Transverse colon (tissue), 4 donors: ENCODE measurements at regions not wholly inside any gene's neighbourhood (a gene's known extent, or its start where the extent isn't known, plus 50 kb on each side); places are given as distances from the start of the nearest gene placed in this dataset.

Experiments
- DNase-seq: peaks from one replicate; pipeline ENCODE4 v3.0.0-alpha.2; 2019
- H3K27ac ChIP-seq, 4 donors: fragments of 200-600 bp; sonication (generic); 2 replicates each; pipeline ENCODE4 v1.5.1; 2016 to 2018; ENCODE audit warnings: inconsistent platforms in 4 of 4
- H3K27me3 ChIP-seq: fragments of 200-600 bp; sonication (generic); 2 replicates; pipeline ENCODE4 v1.5.1; 2017; ENCODE audit warnings: inconsistent platforms
- H3K36me3 ChIP-seq, 4 donors: fragments of 200-600 bp; sonication (generic); 2 replicates each; pipeline ENCODE4 v1.5.1; 2017 to 2019; ENCODE audit warnings: inconsistent platforms in 4 of 4
- H3K4me1 ChIP-seq, 4 donors: fragments of 200-600 bp; sonication (generic); 2 replicates each; pipeline ENCODE4 v1.5.1; 2017 to 2020; ENCODE audit warnings: inconsistent platforms in 4 of 4
- H3K4me3 ChIP-seq, 4 donors: fragments of 200-600 bp; sonication (generic); 1 replicate in 1 of 4; 2 replicates in 3 of 4; pipeline versions ENCODE4 v1.5.1 to v1.6.1; 2017 to 2019; ENCODE audit warnings: inconsistent platforms in 4 of 4
- H3K9me3 ChIP-seq, 2 donors: fragments of 200-600 bp; sonication (generic); 2 replicates each; pipeline ENCODE4 v1.5.1; 2017 to 2019; ENCODE audit warnings: inconsistent platforms in 2 of 2
- EP300 ChIP-seq: sonication (generic); formaldehyde crosslinking; IDR thresholded peaks from one replicate; pipeline ENCODE4 v1.6.1; 2017; ENCODE audit warnings: antibody characterized with exemption, low read depth
- POLR2A ChIP-seq: fragments of 450-650 bp; IDR thresholded peaks from one replicate; pipeline ENCODE4 v1.6.1; 2016; ENCODE audit warnings: antibody characterized with exemption, mild to moderate bottlenecking, moderate library complexity
- POLR2AphosphoS5 ChIP-seq, 3 donors: sonication (generic); formaldehyde crosslinking; IDR thresholded peaks; one replicate each; pipeline ENCODE4 v1.6.1; 2016; ENCODE audit warnings: antibody characterized with exemption in 3 of 3
- WGBS, 2 donors: methylation state at CpG; one replicate each; pipeline ENCODE4 v1.1.5; 2018; ENCODE audit warnings: low coverage in 1 of 2; 5-methylcytosine and 5-hydroxymethylcytosine counted together
- in situ Hi-C, 4 donors: fragments of 200-750 bp; cut with MboI; loops; one replicate each; pipeline versions ENCODE4 v1.15.0 to v1.15.1; 2017; ENCODE audit warnings: low sequenced_read_pairs in 3 of 4, low pct_ligation_motif_present in 1 of 4, low pct_unique_long_range_greater_than_20kb in 1 of 4
- intact Hi-C: fragments of 100-400 bp; cut with DNase I; formaldehyde crosslinking; loops from one replicate; pipeline ENCODE4 v1.15.1; 2023; ENCODE audit warnings: low total_unique reads
- TF ChIP-seq, protein P1 (sequence below), 5 experiments: fragments of 200-600 bp in 3 of 5; fragments of 450-650 bp in 2 of 5; sonication (generic) in 3 of 5; IDR thresholded peaks; 1 replicate in 2 of 5; 2 replicates in 3 of 5; pipeline ENCODE4 v1.5.1; 2016 to 2017; ENCODE audit warnings: antibody characterized with exemption in 5 of 5, inconsistent platforms in 3 of 5, mild to moderate bottlenecking in 2 of 5, moderate library complexity in 1 of 5

DNA sequence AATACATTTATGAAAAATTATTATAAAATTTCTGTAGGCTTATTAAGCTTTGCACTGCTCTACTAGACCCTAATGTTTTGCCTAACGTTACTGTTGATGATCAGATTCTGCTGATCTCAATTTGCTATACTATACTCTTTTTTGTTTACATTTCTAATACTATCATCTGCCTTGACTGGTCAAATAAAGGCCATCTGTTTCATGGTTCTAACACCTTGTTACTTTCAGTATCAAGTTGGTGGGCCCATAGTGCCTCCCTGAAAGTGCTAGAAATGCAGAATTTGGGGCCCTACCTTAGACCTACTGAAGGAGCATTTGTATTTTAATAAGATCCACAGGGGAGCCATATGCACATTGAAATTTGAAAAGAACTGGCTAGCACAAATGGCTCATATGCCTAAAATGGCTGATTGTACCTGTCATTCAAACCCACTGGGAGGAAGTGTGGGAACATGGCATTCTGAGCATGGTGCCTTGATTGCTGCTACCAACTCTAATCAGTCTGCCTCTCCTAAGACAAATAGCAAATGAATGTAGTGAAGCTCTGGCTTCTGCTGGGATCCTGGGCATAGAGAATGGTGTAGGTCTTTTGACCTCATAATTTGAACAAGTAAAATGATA, 199.1 kb upstream of the BTBD3 start:
- Histone ChIP-seq H3K4me3 (no peak overlapping the region), H3K9me3 (no peaks in the 10 kb centered on the region), H3K4me1 (no peaks in the 10 kb centered on the region), H3K36me3 (no peaks in the 10 kb centered on the region), H3K27me3 (no peaks in the 10 kb centered on the region), H3K27ac (no peak overlapping the region)
- WGBS, 2 donors: 74 to 86% methylated on average over 1 of the region's 1 CpG
- TF ChIP-seq, protein P1, sequence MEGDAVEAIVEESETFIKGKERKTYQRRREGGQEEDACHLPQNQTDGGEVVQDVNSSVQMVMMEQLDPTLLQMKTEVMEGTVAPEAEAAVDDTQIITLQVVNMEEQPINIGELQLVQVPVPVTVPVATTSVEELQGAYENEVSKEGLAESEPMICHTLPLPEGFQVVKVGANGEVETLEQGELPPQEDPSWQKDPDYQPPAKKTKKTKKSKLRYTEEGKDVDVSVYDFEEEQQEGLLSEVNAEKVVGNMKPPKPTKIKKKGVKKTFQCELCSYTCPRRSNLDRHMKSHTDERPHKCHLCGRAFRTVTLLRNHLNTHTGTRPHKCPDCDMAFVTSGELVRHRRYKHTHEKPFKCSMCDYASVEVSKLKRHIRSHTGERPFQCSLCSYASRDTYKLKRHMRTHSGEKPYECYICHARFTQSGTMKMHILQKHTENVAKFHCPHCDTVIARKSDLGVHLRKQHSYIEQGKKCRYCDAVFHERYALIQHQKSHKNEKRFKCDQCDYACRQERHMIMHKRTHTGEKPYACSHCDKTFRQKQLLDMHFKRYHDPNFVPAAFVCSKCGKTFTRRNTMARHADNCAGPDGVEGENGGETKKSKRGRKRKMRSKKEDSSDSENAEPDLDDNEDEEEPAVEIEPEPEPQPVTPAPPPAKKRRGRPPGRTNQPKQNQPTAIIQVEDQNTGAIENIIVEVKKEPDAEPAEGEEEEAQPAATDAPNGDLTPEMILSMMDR (IDR thresholded peaks at IDR 0.05): no peak
- TF ChIP-seq POLR2A: no peak
- no peak for TF ChIP-seq EP300
- TF ChIP-seq POLR2AphosphoS5 (IDR thresholded peaks at IDR 0.05): no peak
- no peak for DNase-seq
- in situ Hi-C loops (no loop called here), intact Hi-C loops (no loop called here)

DNA sequence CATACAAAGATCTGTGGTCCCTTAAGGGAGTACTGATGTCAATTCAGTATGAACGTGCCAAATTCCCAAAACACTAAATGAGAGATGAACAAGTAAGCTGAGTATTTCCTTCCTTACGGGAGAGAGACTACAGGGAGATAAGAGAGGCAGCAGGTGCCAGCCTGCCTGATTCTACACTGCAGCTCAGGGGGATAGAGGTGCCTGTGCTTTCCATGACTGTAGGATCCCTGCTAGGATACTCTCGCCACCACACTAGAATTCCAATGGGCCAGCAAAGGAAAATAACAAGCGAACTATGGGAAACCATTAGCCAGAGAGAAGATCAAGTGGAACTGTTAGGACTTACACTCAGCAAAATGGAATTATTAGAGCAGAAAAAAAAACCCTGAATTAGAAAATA, 198.5 kb upstream of the BTBD3 start:
- H3K4me3 ChIP-seq: no peak overlapping the region
- intact Hi-C loops (no loop called here), in situ Hi-C loops (no loop called here)
- H3K36me3 ChIP-seq: no peaks in the 10 kb centered on the region
- WGBS, 2 donors: 60 to 72% methylated on average over 2 to 4 of the region's 4 CpGs
- no peak for DNase-seq
- H3K9me3 ChIP-seq: no peaks in the 10 kb centered on the region
- H3K27me3 ChIP-seq: no peaks in the 10 kb centered on the region
- TF ChIP-seq POLR2A (no peak), POLR2AphosphoS5 (IDR thresholded peaks at IDR 0.05) (no peak)
- no peak overlapping the region for H3K27ac ChIP-seq
- no peaks in the 10 kb centered on the region for H3K4me1 ChIP-seq

DNA sequence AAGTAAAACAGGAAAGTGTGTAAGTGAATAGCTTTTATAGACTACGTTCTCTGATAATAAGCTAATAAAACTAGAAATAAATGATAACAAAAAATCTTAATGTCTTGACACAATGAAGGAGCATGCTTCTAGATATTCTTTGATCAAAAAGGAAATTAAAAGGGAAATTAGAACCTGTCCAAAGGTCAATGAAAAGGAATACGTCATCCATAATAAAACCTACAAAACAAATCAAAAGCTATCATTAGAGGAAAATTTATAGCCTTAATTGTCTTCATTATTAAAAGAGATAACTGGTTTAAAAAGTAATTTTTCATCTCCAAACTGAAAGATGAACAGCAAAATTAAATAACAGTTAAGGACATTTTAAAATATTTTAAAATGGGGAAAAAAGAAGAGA, 196.3 kb upstream of the BTBD3 start:
- TF ChIP-seq, protein P1 (IDR thresholded peaks at IDR 0.05): no peak
- no peak for TF ChIP-seq POLR2AphosphoS5 (IDR thresholded peaks at IDR 0.05)
- no peak for TF ChIP-seq POLR2A
- no peak for TF ChIP-seq EP300
- DNase-seq: no peak
- Histone ChIP-seq H3K27ac (no peak overlapping the region), H3K9me3 (no peaks in the 10 kb centered on the region), H3K4me3 (no peak overlapping the region), H3K36me3 (no peaks in the 10 kb centered on the region), H3K4me1 (no peaks in the 10 kb centered on the region), H3K27me3 (no peaks in the 10 kb centered on the region)
- intact Hi-C loops: no loop called here
- 71 to 72% methylated on average over 2 of the region's 2 CpGs for WGBS, 2 donors
- in situ Hi-C loops: no loop called here

DNA sequence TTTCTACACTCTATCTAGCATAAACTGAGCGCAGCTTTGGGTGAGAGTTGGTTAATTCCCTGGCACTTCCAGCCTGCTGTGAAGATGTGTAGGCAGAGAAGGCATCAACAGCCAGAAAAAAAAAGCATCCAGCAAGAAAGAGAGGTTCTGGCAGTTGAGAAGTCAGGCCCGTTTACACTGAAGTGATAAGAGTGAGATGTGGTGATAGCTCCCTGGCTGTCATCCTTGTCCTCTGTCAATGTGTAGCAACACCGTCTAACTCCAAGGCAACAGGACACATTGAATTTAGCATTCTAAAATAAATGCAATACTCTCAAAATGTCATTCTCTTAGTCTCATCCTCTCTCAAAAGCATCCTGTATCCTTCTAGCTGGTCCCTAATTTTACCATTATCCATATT, 193.6 kb upstream of the BTBD3 start:
- DNase-seq: no peak
- 72 to 85% methylated on average over 3 of the region's 3 CpGs for WGBS, 2 donors
- intact Hi-C loops (no loop called here), in situ Hi-C loops (no loop called here)
- Histone ChIP-seq H3K36me3 (no peaks in the 10 kb centered on the region), H3K4me1 (no peaks in the 10 kb centered on the region), H3K27me3 (no peaks in the 10 kb centered on the region), H3K27ac (no peak overlapping the region), H3K9me3 (no peaks in the 10 kb centered on the region), H3K4me3 (no peak overlapping the region)
- TF ChIP-seq POLR2AphosphoS5 (IDR thresholded peaks at IDR 0.05) (no peak), EP300 (no peak), POLR2A (no peak)
- TF ChIP-seq, protein P1 (IDR thresholded peaks at IDR 0.05): no peak

DNA sequence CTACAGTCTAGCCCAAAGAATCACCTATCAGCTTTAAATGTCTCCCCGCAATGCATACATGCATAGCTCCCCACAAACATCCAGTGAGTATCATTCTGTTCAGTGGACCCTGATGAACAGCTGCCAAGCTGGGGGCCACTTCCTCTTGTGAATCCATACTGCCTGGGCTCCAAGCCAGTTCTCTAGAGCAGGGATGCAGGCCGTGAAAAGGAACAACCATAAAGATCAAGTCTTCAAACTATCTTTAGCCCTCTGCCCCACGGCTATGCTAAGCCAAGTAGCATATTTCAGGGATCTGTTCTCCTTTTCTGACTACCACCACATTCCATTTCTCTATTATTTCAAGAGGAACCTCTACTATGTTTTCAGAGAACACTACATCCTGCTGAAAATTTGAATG, 191.7 kb upstream of the BTBD3 start:
- in situ Hi-C loops (no loop called here), intact Hi-C loops (no loop called here)
- TF ChIP-seq EP300 (no peak), POLR2A (no peak), POLR2AphosphoS5 (IDR thresholded peaks at IDR 0.05) (no peak)
- TF ChIP-seq, protein P1 (IDR thresholded peaks at IDR 0.05): no peak
- Histone ChIP-seq H3K27me3 (no peaks in the 10 kb centered on the region), H3K4me1 (no peaks in the 10 kb centered on the region), H3K36me3 (no peaks in the 10 kb centered on the region), H3K27ac (no peak overlapping the region), H3K9me3 (no peaks in the 10 kb centered on the region), H3K4me3 (no peak overlapping the region)
- no peak for DNase-seq
- WGBS, 2 donors: 38 to 64% methylated on average over 3 of the region's 3 CpGs
